GM12873 (cell line): ENCODE measurements at regions not wholly inside any gene's neighbourhood (a gene's known extent, or its start where the extent isn't known, plus 50 kb on each side); places are given as distances from the start of the nearest gene placed in this dataset.

Experiments
- TF ChIP-seq, protein P1 (sequence below): IDR thresholded peaks from 2 replicates; pipeline ENCODE4 v1.5.1; 2012; ENCODE audit warnings: low read depth, mild to moderate bottlenecking, moderate library complexity, low read length, control low read depth; ENCODE audit not compliant: insufficient read depth; ENCODE audit errors: missing control alignments

DNA sequence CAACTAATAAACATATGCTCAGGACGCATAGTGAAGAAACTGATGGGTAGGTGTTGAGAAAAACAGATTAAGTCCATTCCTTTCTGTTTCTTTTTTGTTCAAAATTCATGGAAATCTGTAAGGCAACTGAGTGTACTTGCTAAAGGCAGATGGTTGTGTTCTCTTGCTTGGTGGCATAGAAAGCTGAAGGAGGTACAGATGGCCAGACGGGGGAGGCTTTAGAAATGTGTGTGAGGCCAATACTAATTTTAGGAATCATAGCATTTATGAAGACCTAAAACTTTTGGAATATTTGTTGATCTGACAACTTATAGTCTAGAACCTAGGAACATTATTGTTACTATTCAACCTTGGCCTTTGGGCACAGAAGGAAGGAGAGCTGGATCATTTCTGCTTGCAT is 56.8 kb upstream of the EMCN start:
- TF ChIP-seq, protein P1, sequence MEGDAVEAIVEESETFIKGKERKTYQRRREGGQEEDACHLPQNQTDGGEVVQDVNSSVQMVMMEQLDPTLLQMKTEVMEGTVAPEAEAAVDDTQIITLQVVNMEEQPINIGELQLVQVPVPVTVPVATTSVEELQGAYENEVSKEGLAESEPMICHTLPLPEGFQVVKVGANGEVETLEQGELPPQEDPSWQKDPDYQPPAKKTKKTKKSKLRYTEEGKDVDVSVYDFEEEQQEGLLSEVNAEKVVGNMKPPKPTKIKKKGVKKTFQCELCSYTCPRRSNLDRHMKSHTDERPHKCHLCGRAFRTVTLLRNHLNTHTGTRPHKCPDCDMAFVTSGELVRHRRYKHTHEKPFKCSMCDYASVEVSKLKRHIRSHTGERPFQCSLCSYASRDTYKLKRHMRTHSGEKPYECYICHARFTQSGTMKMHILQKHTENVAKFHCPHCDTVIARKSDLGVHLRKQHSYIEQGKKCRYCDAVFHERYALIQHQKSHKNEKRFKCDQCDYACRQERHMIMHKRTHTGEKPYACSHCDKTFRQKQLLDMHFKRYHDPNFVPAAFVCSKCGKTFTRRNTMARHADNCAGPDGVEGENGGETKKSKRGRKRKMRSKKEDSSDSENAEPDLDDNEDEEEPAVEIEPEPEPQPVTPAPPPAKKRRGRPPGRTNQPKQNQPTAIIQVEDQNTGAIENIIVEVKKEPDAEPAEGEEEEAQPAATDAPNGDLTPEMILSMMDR, result no peak

DNA sequence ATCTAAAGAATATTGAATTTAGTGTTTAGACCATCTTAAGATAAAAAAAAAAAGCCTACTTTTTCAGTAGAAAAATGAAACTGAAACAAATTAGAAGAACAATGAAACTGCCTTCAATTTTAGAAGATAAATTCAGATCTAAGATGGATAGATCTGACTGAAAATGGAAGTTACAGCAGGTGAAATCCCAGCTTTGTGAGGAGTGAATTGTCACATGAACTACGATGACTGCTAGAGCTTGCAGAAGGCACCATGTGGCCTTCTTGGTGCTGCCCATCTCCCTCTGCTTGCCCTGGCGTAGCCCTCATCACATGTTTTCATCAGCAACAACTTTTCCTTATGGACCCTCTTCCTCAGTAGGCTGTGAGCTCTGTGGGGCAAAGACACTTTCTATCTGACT is 51.4 kb upstream of the EMCN start:
- TF ChIP-seq, protein P1, result no peak
